ENCODE measurements at regions not wholly inside any gene's neighbourhood (a gene's known extent, or its start where the extent isn't known, plus 50 kb on each side); places are given as distances from the start of the nearest gene placed in this dataset.

GRCh38 chr6:26306232-26306631, 58.8 kb upstream of the BTN3A2 start:
- TF ChIP-seq, protein P1, sequence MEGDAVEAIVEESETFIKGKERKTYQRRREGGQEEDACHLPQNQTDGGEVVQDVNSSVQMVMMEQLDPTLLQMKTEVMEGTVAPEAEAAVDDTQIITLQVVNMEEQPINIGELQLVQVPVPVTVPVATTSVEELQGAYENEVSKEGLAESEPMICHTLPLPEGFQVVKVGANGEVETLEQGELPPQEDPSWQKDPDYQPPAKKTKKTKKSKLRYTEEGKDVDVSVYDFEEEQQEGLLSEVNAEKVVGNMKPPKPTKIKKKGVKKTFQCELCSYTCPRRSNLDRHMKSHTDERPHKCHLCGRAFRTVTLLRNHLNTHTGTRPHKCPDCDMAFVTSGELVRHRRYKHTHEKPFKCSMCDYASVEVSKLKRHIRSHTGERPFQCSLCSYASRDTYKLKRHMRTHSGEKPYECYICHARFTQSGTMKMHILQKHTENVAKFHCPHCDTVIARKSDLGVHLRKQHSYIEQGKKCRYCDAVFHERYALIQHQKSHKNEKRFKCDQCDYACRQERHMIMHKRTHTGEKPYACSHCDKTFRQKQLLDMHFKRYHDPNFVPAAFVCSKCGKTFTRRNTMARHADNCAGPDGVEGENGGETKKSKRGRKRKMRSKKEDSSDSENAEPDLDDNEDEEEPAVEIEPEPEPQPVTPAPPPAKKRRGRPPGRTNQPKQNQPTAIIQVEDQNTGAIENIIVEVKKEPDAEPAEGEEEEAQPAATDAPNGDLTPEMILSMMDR (conservative IDR thresholded peaks at IDR 0.05; ENCODE audit: low read length) = no peak
- no peak for TF ChIP-seq EZH2phosphoT487 (IDR thresholded peaks at IDR 0.05; ENCODE audit: borderline replicate concordance, low read depth, low read length)
